Karpas-422 (cell line): ENCODE measurements at regions not wholly inside any gene's neighbourhood (a gene's known extent, or its start where the extent isn't known, plus 50 kb on each side); places are given as distances from the start of the nearest gene placed in this dataset.
A peak's percentile ranks its signal among the peaks of the same experiment; 100 is the strongest.
"Not testable (repeated sequence)": the region's sequence is repeated elsewhere in the genome, so short reads cannot be mapped to it uniquely, and the experiment has no call there.

Experiments
- DNase-seq: peaks from one replicate; pipeline ENCODE4 v3.0.0-alpha.2; 2015
- H2AFZ ChIP-seq: fragments of 200-600 bp; sonication (generic); 2 replicates; pipeline ENCODE4 v1.6.1; 2014; ENCODE audit warnings: antibody characterized with exemption, low read length, mixed read lengths
- H3K27ac ChIP-seq: fragments of 200-600 bp; sonication (generic); 2 replicates; pipeline ENCODE4 v1.5.1; 2014; ENCODE audit warnings: mild to moderate bottlenecking, low read length, moderate library complexity
- H3K27me3 ChIP-seq: fragments of 200-600 bp; sonication (generic); 2 replicates; pipeline ENCODE4 v1.6.1; 2014; ENCODE audit warnings: low read length, mixed read lengths
- H3K36me3 ChIP-seq: fragments of 200-600 bp; sonication (generic); 2 replicates; pipeline ENCODE4 v1.6.1; 2014; ENCODE audit warnings: low read length, mixed read lengths; ENCODE audit not compliant: insufficient read depth
- H3K4me1 ChIP-seq: fragments of 200-600 bp; sonication (generic); 2 replicates; pipeline ENCODE4 v1.6.1; 2014; ENCODE audit warnings: mild to moderate bottlenecking, low read length, mixed read lengths
- H3K4me2 ChIP-seq: fragments of 200-600 bp; sonication (generic); 2 replicates; pipeline ENCODE4 v1.6.1; 2014; ENCODE audit warnings: low read length, low read depth, mild to moderate bottlenecking; ENCODE audit not compliant: poor library complexity, severe bottlenecking
- H3K4me3 ChIP-seq: fragments of 200-600 bp; sonication (generic); 2 replicates; pipeline ENCODE4 v1.5.1; 2014; ENCODE audit warnings: mild to moderate bottlenecking, antibody characterized with exemption, low read length, mixed read lengths
- H3K79me2 ChIP-seq: fragments of 200-600 bp; sonication (generic); 2 replicates; pipeline ENCODE4 v1.6.1; 2014; ENCODE audit warnings: mild to moderate bottlenecking, low read length, mixed read lengths
- H3K9ac ChIP-seq: fragments of 200-600 bp; sonication (generic); 2 replicates; pipeline ENCODE4 v1.6.0; 2014; ENCODE audit warnings: low read length
- H3K9me2 ChIP-seq: fragments of 200-600 bp; sonication (generic), shearing (Covaris generic); replicated peaks from 2 replicates; pipeline ENCODE4 v1.6.0; 2014; ENCODE audit warnings: mild to moderate bottlenecking, low read length, moderate library complexity; ENCODE audit not compliant: insufficient read depth
- H3K9me3 ChIP-seq: fragments of 300-700, 200-600 bp; sonication (generic); 2 replicates; pipeline ENCODE4 v1.6.1; 2014; ENCODE audit warnings: low read length, mixed read lengths
- H4K20me1 ChIP-seq: fragments of 200-600 bp; sonication (generic); 2 replicates; pipeline ENCODE4 v1.6.1; 2014; ENCODE audit warnings: mild to moderate bottlenecking, antibody characterized with exemption, low read length, low read depth; ENCODE audit not compliant: insufficient read depth

GRCh38 chr11:60592601-60593000, 77.4 kb downstream of the MS4A13 start:
- Histone ChIP-seq H3K27ac (no peak overlapping the region), H3K4me3 (no peak overlapping the region), H3K36me3 (0 out of 2 replicates have a peak, but pooled peaks cover 4% of the 10 kb centered on the region), H3K27me3 (no peaks in the 10 kb centered on the region), H2AFZ (no peak overlapping the region), H3K9me3 (peaks cover 14% of the 10 kb centered on the region), H3K9ac (no peak overlapping the region), H3K4me2 (no peak overlapping the region), H3K79me2 (no peaks in the 10 kb centered on the region), H4K20me1 (no peaks in the 10 kb centered on the region), H3K9me2 (no peaks in the 10 kb centered on the region), H3K4me1 (peaks cover 10% of the 10 kb centered on the region)
- no peak for DNase-seq

GRCh38 chr11:60594998-60595642, 79.9 kb downstream of the MS4A13 start:
- H3K4me3 ChIP-seq = no peak overlapping the region
- H3K9me2 ChIP-seq = no peaks in the 10 kb centered on the region
- DNase-seq = no peak
- no peak overlapping the region for H3K4me2 ChIP-seq
- peaks cover 14% of the 10 kb centered on the region for H3K9me3 ChIP-seq
- peak overlapping the region; percentile 4; the same call in 1 of the 2 replicates for H3K27ac ChIP-seq
- no peaks in the 10 kb centered on the region for H3K79me2 ChIP-seq
- no peak overlapping the region for H3K9ac ChIP-seq
- H3K27me3 ChIP-seq = no peaks in the 10 kb centered on the region
- peaks cover 10% of the 10 kb centered on the region for H3K4me1 ChIP-seq
- H2AFZ ChIP-seq = peak overlapping the region; percentile 60
- H3K36me3 ChIP-seq = 0 out of 2 replicates have a peak, but pooled peaks cover 4% of the 10 kb centered on the region
- H4K20me1 ChIP-seq = no peaks in the 10 kb centered on the region

GRCh38 chr11:60607483-60607882, 91.9 kb upstream of the MS4A8 start:
- Histone ChIP-seq H3K9me3 (no peaks in the 10 kb centered on the region), H3K27me3 (no peaks in the 10 kb centered on the region), H3K4me2 (no peak overlapping the region), H3K9me2 (no peaks in the 10 kb centered on the region), H3K79me2 (no peaks in the 10 kb centered on the region), H4K20me1 (no peaks in the 10 kb centered on the region), H3K36me3 (no peaks in the 10 kb centered on the region), H3K4me3 (no peak overlapping the region), H3K9ac (no peak overlapping the region), H3K4me1 (peaks cover 22% of the 10 kb centered on the region), H2AFZ (no peak overlapping the region), H3K27ac (no peak overlapping the region)
- DNase-seq = no peak

DNA sequence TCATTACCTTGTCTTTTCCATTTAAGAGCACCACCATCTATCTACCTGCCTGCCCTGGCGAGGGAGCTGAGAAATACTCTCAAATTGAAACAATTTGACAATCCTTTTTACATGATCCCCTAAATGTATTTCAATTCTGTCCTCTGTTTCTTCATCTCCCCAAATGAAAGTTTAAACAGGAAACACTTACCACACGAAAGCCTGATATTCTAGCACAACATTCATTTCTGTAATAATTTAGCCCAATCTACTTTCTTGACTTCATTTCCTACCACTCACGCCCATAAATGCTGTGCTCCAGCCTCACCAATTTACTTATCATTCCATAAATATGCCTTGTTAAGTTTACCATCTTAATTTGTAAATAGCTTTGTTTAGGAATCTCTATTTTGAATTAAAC, 89.8 kb upstream of the MS4A8 start:
- Histone ChIP-seq H3K9ac (no peak overlapping the region), H3K36me3 (no peaks in the 10 kb centered on the region), H3K27me3 (no peaks in the 10 kb centered on the region), H3K4me1 (peaks cover 35% of the 10 kb centered on the region), H4K20me1 (no peaks in the 10 kb centered on the region), H3K4me2 (no peak overlapping the region), H3K9me3 (no peaks in the 10 kb centered on the region), H3K9me2 (no peaks in the 10 kb centered on the region), H2AFZ (no peak overlapping the region), H3K4me3 (no peak overlapping the region), H3K27ac (no peak overlapping the region), H3K79me2 (no peaks in the 10 kb centered on the region)
- DNase-seq = no peak

DNA sequence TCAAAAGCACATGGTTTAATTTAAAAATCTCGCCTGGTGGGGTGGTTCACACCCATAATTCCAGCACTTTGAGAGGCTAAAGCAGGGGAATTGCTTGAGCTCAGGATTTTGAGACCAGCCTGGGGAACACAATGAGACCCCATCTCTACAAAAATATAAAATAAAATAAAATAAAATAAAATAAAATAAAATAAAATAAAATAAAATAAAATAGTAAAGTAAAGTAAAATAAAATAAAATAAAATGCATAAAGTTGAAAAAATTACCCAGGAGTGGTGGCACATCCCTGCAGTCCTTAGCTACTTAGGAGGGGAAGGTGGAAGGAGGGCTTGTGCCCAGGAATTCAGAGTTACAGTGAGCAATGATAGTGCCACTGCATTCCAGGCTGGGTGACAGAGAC, 88.7 kb upstream of the MS4A8 start:
- H3K9me2 ChIP-seq = no peaks in the 10 kb centered on the region
- H3K79me2 ChIP-seq = no peaks in the 10 kb centered on the region
- no peaks in the 10 kb centered on the region for H4K20me1 ChIP-seq
- no peak overlapping the region for H3K4me3 ChIP-seq
- no peaks in the 10 kb centered on the region for H3K9me3 ChIP-seq
- H3K9ac ChIP-seq = no peak overlapping the region
- H3K4me1 ChIP-seq = peaks cover 35% of the 10 kb centered on the region
- no peaks in the 10 kb centered on the region for H3K36me3 ChIP-seq
- no peaks in the 10 kb centered on the region for H3K27me3 ChIP-seq
- no peak overlapping the region for H2AFZ ChIP-seq
- H3K27ac ChIP-seq = no peak overlapping the region
- DNase-seq = no peak
- H3K4me2 ChIP-seq = no peak overlapping the region

GRCh38 chr11:60615497-60615896, 83.9 kb upstream of the MS4A8 start:
- DNase-seq = no peak
- Histone ChIP-seq H3K4me1 (peaks cover 33% of the 10 kb centered on the region), H3K27ac (no peak overlapping the region), H3K36me3 (no peaks in the 10 kb centered on the region), H3K79me2 (no peaks in the 10 kb centered on the region), H3K9ac (no peak overlapping the region), H4K20me1 (no peaks in the 10 kb centered on the region), H2AFZ (no peak overlapping the region), H3K4me3 (no peak overlapping the region), H3K4me2 (no peak overlapping the region), H3K9me3 (no peaks in the 10 kb centered on the region), H3K27me3 (no peaks in the 10 kb centered on the region), H3K9me2 (no peaks in the 10 kb centered on the region)

- H3K9me3 ChIP-seq, H3K4me2 ChIP-seq, H3K9me2 ChIP-seq, H4K20me1 ChIP-seq, H3K4me3 ChIP-seq, DNase-seq, H2AFZ ChIP-seq, H3K9ac ChIP-seq, H3K4me1 ChIP-seq, H3K27me3 ChIP-seq, H3K79me2 ChIP-seq, H3K36me3 ChIP-seq, H3K27ac ChIP-seq: not testable (repeated sequence)
Observed at GRCh38 chr11:60621940-60622339, 77.5 kb upstream of the MS4A8 start.

- not testable (repeated sequence) for DNase-seq, H4K20me1 ChIP-seq, H3K9me3 ChIP-seq, H2AFZ ChIP-seq, H3K27ac ChIP-seq, H3K4me3 ChIP-seq, H3K4me1 ChIP-seq, H3K9ac ChIP-seq, H3K4me2 ChIP-seq, H3K36me3 ChIP-seq, H3K9me2 ChIP-seq, H3K79me2 ChIP-seq, H3K27me3 ChIP-seq
Observed at GRCh38 chr11:60622776-60623175, 76.6 kb upstream of the MS4A8 start.

GRCh38 chr11:60625262-60625661, 74.2 kb upstream of the MS4A8 start:
- H3K9ac ChIP-seq = no peak overlapping the region
- peak; percentile 83 for DNase-seq
- H4K20me1 ChIP-seq = no peaks in the 10 kb centered on the region
- no peak overlapping the region for H3K4me3 ChIP-seq
- no peak overlapping the region for H3K27ac ChIP-seq
- H3K4me1 ChIP-seq = no peaks in the 10 kb centered on the region
- H3K36me3 ChIP-seq = no peaks in the 10 kb centered on the region
- H3K4me2 ChIP-seq = no peak overlapping the region
- no peaks in the 10 kb centered on the region for H3K79me2 ChIP-seq
- no peaks in the 10 kb centered on the region for H3K9me3 ChIP-seq
- H3K9me2 ChIP-seq = no peaks in the 10 kb centered on the region
- no peaks in the 10 kb centered on the region for H3K27me3 ChIP-seq
- H2AFZ ChIP-seq = no peak overlapping the region
